ENCODE measurements at regions not wholly inside any gene's neighbourhood (a gene's known extent, or its start where the extent isn't known, plus 50 kb on each side); places are given as distances from the start of the nearest gene placed in this dataset.

DNA sequence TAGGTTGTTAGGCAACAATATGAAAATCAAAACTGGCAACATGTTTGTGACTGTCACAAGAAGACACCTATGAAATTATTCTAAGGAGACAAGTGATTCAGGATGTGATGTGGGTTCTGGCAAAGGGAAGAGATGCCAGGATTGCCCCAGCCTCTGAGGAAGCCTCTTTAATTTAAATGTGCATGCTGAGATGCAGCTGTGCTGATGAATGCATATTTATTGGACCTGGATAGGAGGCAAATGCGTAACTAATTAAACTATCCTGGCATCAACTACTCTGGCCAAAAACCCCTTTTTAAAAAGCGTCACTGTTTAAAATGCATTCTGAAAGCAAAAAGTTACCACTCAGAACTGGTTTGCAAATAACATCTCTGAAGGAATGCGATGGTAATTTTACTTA lies 176.5 kb upstream of the DPH6 start:
- H3K4me3 ChIP-seq (ENCODE audit: low read depth, low read length) = no peak overlapping the region
- TF ChIP-seq, protein P1, sequence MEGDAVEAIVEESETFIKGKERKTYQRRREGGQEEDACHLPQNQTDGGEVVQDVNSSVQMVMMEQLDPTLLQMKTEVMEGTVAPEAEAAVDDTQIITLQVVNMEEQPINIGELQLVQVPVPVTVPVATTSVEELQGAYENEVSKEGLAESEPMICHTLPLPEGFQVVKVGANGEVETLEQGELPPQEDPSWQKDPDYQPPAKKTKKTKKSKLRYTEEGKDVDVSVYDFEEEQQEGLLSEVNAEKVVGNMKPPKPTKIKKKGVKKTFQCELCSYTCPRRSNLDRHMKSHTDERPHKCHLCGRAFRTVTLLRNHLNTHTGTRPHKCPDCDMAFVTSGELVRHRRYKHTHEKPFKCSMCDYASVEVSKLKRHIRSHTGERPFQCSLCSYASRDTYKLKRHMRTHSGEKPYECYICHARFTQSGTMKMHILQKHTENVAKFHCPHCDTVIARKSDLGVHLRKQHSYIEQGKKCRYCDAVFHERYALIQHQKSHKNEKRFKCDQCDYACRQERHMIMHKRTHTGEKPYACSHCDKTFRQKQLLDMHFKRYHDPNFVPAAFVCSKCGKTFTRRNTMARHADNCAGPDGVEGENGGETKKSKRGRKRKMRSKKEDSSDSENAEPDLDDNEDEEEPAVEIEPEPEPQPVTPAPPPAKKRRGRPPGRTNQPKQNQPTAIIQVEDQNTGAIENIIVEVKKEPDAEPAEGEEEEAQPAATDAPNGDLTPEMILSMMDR (conservative IDR thresholded peaks at IDR 0.05; ENCODE audit: low read depth, low read length) = no peak
- no peak for DNase-seq (ENCODE audit: low read depth)

DNA sequence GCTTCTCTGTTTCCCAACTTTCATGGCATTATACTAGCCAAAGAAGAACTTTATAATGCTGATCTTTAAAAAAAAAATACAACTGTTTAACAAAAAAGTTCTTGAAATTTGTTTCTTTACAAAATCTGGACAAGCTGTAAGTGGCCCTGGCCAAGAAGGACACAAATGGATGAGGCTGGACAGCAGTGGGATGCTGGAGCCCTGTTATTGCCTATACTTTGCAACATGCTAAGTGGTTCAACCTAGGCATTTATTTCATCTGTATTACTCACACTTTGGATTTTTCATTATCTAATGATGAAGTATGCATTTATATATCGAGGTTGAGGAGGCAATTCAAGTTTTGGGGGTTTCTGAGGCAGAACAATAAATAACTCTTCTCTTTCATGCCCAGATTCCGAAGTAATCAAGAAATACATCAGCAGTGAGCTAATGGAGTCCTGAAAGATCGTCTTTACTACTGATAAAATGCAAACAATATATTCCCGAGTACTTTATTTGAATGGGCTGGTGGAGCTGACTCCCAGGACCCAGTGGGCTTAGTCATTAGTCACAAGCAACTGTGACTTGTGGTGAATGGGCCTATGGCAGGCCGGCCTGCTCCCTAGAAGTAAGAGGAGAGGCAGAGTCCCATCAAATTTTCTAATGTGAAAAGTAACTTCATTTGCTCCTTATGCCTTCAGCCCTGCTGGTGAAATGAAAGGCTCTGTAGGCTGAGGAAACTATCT lies 177.3 kb upstream of the DPH6 start:
- DNase-seq (ENCODE audit: low read depth) = no peak
- no peak overlapping the region for H3K4me3 ChIP-seq (ENCODE audit: low read depth, low read length)
- TF ChIP-seq, protein P1 (conservative IDR thresholded peaks at IDR 0.05; ENCODE audit: low read depth, low read length) = no peak

DNA sequence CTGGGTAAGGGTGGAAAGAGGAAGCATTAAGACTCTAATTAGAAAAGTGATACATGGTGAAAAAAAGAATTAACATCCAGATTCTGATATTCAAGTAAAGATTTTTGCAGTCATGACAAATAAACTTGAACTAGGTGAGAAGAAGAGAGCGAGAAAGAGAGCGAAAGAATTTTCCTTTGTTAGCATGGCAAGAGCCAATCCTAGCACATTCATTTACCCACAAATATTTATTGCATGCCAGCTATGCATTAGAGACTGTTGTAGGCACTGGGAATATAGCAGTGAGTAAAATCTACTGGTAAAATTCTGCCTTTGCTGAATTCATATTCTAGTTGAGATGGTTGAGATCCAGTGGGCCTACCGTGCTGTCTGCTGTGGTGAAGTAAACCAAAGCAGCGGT lies 177.9 kb upstream of the DPH6 start:
- TF ChIP-seq, protein P1 (conservative IDR thresholded peaks at IDR 0.05; ENCODE audit: low read depth, low read length) = no peak
- no peak for DNase-seq (ENCODE audit: low read depth)

DNA sequence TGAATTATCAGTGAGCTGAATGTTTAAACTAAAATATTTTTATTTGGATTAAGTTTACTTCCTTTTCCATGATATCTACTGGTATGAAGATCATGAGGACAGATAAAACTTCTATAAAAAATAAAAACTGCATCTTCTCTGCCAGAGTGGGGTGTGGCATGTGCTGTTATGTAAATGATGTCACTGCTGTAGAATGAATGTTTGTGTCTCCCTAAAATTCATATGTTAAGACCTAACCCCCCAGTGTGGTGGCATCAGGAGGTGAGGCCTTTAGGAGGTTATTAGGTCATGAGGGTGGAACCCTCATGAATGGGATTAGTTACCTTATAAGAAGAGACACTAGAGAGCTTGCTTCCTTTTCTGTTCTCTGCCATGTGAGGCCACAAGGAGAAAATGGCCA lies 178.7 kb upstream of the DPH6 start:
- TF ChIP-seq, protein P1 (conservative IDR thresholded peaks at IDR 0.05; ENCODE audit: low read depth, low read length) = no peak
- no peak for DNase-seq (ENCODE audit: low read depth)
- no peak overlapping the region for H3K4me3 ChIP-seq (ENCODE audit: low read depth, low read length)

More for the DNA sequence above, 177.9 kb upstream of the DPH6 start:
- no peak overlapping the region for H3K4me3 ChIP-seq (ENCODE audit: low read depth, low read length)

DNA sequence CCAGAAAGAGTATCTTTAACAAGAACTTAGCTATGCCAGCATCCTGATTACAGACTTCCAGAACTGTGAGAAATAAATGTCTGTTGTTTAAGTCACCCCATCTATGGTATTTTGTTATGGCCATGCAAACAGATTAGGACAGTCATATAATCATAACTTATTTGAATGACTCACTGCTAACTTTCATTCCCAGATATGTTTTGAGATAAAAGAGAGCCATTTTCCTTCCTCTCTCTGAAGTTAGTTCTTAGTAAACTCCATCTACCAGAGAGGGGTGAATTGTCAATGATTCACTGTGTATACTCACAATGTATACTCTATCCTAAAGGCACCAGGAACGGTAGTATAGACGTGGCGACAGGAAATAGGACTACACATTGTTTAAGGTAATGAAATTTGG lies 179.4 kb upstream of the DPH6 start:
- TF ChIP-seq, protein P1 (conservative IDR thresholded peaks at IDR 0.05; ENCODE audit: low read depth, low read length) = no peak
- no peak for DNase-seq (ENCODE audit: low read depth)
- no peak overlapping the region for H3K4me3 ChIP-seq (ENCODE audit: low read depth, low read length)

DNA sequence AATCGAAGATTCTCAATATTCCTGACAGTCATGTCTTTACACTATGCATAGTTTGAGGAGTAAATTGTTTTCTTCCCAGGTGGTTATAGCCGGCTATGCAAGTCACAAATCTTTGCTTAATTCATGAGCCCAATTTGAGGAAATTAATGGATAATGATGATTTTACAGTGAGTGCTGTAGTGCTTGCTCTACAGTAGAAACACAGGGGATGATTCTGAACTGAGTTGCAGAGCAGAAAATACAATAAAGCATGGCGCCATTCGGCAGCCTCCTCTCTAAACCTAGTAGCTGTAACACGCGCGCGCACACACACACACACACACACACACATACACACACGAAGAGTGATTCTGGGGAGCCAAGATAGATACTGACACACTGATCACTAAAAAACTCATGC lies 181.7 kb upstream of the DPH6 start:
- TF ChIP-seq, protein P1 (conservative IDR thresholded peaks at IDR 0.05; ENCODE audit: low read depth, low read length) = no peak
- DNase-seq (ENCODE audit: low read depth) = no peak
- no peak overlapping the region for H3K4me3 ChIP-seq (ENCODE audit: low read depth, low read length)

All from epithelial cell of proximal tubule (primary cell).